IMR-90 (cell line): ENCODE measurements at regions not wholly inside any gene's neighbourhood (a gene's known extent, or its start where the extent isn't known, plus 50 kb on each side); places are given as distances from the start of the nearest gene placed in this dataset.

Experiments
- ATAC-seq: fragments of 200-7000 bp; cut with Tn5 transposase; 2 replicates; pipeline ENCODE4 v1.9.1; 2020; ENCODE audit warnings: low read depth, mild to moderate bottlenecking, moderate library complexity
- BruUV-seq: library from RNA; stranded (reverse); fragments of 400-500 nt; replicated peaks from 2 replicates; lab custom pipeline; 2021; lab: Mats Ljungman, UMichigan
- CTCF ChIA-PET: fragments of 300-600 bp; formaldehyde crosslinking; extraction: SDS; loops from one replicate; lab custom pipeline; 2021; ENCODE audit warnings: antibody characterized with exemption; lab: Yijun Ruan, JAX
- POLR2A ChIA-PET: fragments of 300-600 bp; sonication (Branson Sonifier 250); formaldehyde crosslinking; loops from one replicate; lab custom pipeline; 2022; ENCODE audit warnings: antibody characterized with exemption; ENCODE audit not compliant: unreplicated experiment; lab: Charles Lee
- DNase-seq: peaks from one replicate; pipeline ENCODE4 v3.0.0; 2013
- H2AFZ ChIP-seq: replicated peaks from 2 replicates; pipeline ENCODE3; 2013; ENCODE audit warnings: low read length, mild to moderate bottlenecking; ENCODE audit not compliant: poor library complexity
- H2AK5ac ChIP-seq: 2 replicates; pipeline ENCODE4 v1.6.1; 2013; ENCODE audit warnings: low read depth, low read length, inconsistent platforms
- H2AK9ac ChIP-seq: replicated peaks from 2 replicates; pipeline ENCODE3; 2013; ENCODE audit warnings: mild to moderate bottlenecking, low read depth, low read length, moderate library complexity; ENCODE audit not compliant: poor library complexity
- H2BK120ac ChIP-seq: 2 replicates; pipeline ENCODE4 v1.6.1; 2013; ENCODE audit warnings: low read depth, low read length, inconsistent platforms
- H2BK15ac ChIP-seq: 3 replicates; pipeline ENCODE4 v1.6.1; 2013; ENCODE audit warnings: low read depth, low read length, inconsistent platforms
- H2BK20ac ChIP-seq: 2 replicates; pipeline ENCODE4 v1.6.1; 2013; ENCODE audit warnings: low read depth, mild to moderate bottlenecking, inconsistent platforms, low read length, moderate library complexity
- H2BK5ac ChIP-seq: 2 replicates; pipeline ENCODE4 v1.6.1; 2013; ENCODE audit warnings: mild to moderate bottlenecking, low read depth, low read length, inconsistent platforms; ENCODE audit not compliant: poor library complexity, severe bottlenecking
- H3K14ac ChIP-seq: replicated peaks from 2 replicates; pipeline ENCODE4 v1.6.1; 2013; ENCODE audit warnings: low read depth, low read length, inconsistent platforms
- H3K18ac ChIP-seq: 2 replicates; pipeline ENCODE4 v1.6.1; 2013; ENCODE audit warnings: low read depth, low read length, control low read depth
- H3K23ac ChIP-seq: 2 replicates; pipeline ENCODE4 v1.6.1; 2013; ENCODE audit warnings: low read depth, low read length, inconsistent platforms
- H3K27ac ChIP-seq: 2 replicates; pipeline ENCODE4 v1.5.1; 2013; ENCODE audit warnings: mild to moderate bottlenecking, control low read depth, low read length; ENCODE audit not compliant: insufficient read depth
- H3K27me3 ChIP-seq: 2 replicates; pipeline ENCODE4 v1.6.1; 2013; ENCODE audit warnings: low read length; ENCODE audit not compliant: control insufficient read depth, insufficient read depth
- H3K36me3 ChIP-seq: 2 replicates; pipeline ENCODE4 v1.6.1; 2013; ENCODE audit warnings: low read length, mixed read lengths; ENCODE audit not compliant: control insufficient read depth, insufficient read depth
- H3K4ac ChIP-seq: 2 replicates; pipeline ENCODE4 v1.6.1; 2013; ENCODE audit warnings: low read depth, low read length, inconsistent platforms
- H3K4me1 ChIP-seq: 2 replicates; pipeline ENCODE4 v1.6.1; 2013; ENCODE audit warnings: low read length, mixed read lengths; ENCODE audit not compliant: control insufficient read depth, insufficient read depth
- H3K4me2 ChIP-seq: 2 replicates; pipeline ENCODE4 v1.6.1; 2013; ENCODE audit warnings: low read depth, mild to moderate bottlenecking, control low read depth, low read length, moderate library complexity
- H3K4me3 ChIP-seq: 2 replicates; pipeline ENCODE4 v1.5.1; 2013; ENCODE audit warnings: low read depth, mild to moderate bottlenecking, control low read depth, low read length, moderate library complexity; ENCODE audit not compliant: insufficient read depth
- H3K56ac ChIP-seq: 2 replicates; pipeline ENCODE4 v1.6.1; 2013; ENCODE audit warnings: low read length, inconsistent platforms; ENCODE audit not compliant: insufficient read depth; ENCODE audit errors: extremely low read depth
- H3K79me1 ChIP-seq, 2 experiments: 2 replicates each; pipeline ENCODE4 v1.6.1; 2013; ENCODE audit warnings: low read length in 2 of 2, inconsistent platforms in 1 of 2, low read depth in 1 of 2
- H3K9ac ChIP-seq: 2 replicates; pipeline ENCODE4 v1.6.1; 2013; ENCODE audit warnings: low read depth, low read length, control low read depth
- H3K9me1 ChIP-seq: 2 replicates; pipeline ENCODE4 v1.6.1; 2013; ENCODE audit warnings: low read length, inconsistent platforms; ENCODE audit not compliant: insufficient read depth
- H3K9me3 ChIP-seq: 2 replicates; pipeline ENCODE4 v1.6.1; 2013; ENCODE audit warnings: low read length; ENCODE audit not compliant: control insufficient read depth, insufficient read depth
- H4K20me1 ChIP-seq: 2 replicates; pipeline ENCODE4 v1.6.1; 2013; ENCODE audit warnings: low read length, inconsistent platforms; ENCODE audit not compliant: insufficient read depth
- H4K5ac ChIP-seq: 2 replicates; pipeline ENCODE4 v1.6.1; 2013; ENCODE audit warnings: mild to moderate bottlenecking, low read depth, low read length, control low read depth
- H4K8ac ChIP-seq, 2 experiments: 2 replicates each; pipeline ENCODE4 v1.6.1; 2013; ENCODE audit warnings: low read depth in 2 of 2, low read length in 2 of 2, control low read depth in 1 of 2, inconsistent platforms in 1 of 2
- H4K91ac ChIP-seq: 2 replicates; pipeline ENCODE4 v1.6.1; 2013; ENCODE audit warnings: low read depth, low read length, inconsistent platforms; ENCODE audit not compliant: insufficient read depth
- BHLHE40 ChIP-seq: fragments of 150-350 bp; IDR thresholded peaks from 2 replicates; pipeline ENCODE4 v1.6.1; 2016; ENCODE audit warnings: mild to moderate bottlenecking, low read depth, low read length
- CEBPB ChIP-seq: IDR thresholded peaks from 2 replicates; pipeline ENCODE4 v1.6.1; 2012; ENCODE audit warnings: low read depth, low read length, improper control_type of control experiment
- CHD1 ChIP-seq: IDR thresholded peaks from 2 replicates; pipeline ENCODE4 v1.6.1; 2012; ENCODE audit warnings: low read depth, low read length, improper control_type of control experiment
- FOS ChIP-seq: fragments of 150-350 bp; IDR thresholded peaks from 2 replicates; pipeline ENCODE4 v1.6.1; 2016; ENCODE audit warnings: low read depth, low read length
- MAFK ChIP-seq: IDR thresholded peaks from 2 replicates; pipeline ENCODE4 v1.6.1; 2012; ENCODE audit warnings: low read depth, low read length, improper control_type of control experiment
- NFE2L2 ChIP-seq: fragments of 150-350 bp; IDR thresholded peaks from 2 replicates; pipeline ENCODE4 v1.6.1; 2016; ENCODE audit warnings: low read depth, mild to moderate bottlenecking, low read length
- POLR2A ChIP-seq: IDR thresholded peaks from 2 replicates; pipeline ENCODE4 v1.6.1; 2012; ENCODE audit warnings: mild to moderate bottlenecking, low read depth, low read length
- RCOR1 ChIP-seq: IDR thresholded peaks from 2 replicates; pipeline ENCODE4 v1.6.1; 2012; ENCODE audit warnings: mild to moderate bottlenecking, low read length, improper control_type of control experiment; ENCODE audit not compliant: insufficient replicate concordance
- RFX5 ChIP-seq: IDR thresholded peaks from 2 replicates; pipeline ENCODE4 v1.8.0; 2012; ENCODE audit warnings: low read depth, mild to moderate bottlenecking, low read length, moderate library complexity
- SMC3 ChIP-seq: fragments of 150-350 bp; IDR thresholded peaks from 2 replicates; pipeline ENCODE4 v1.6.1; 2016; ENCODE audit warnings: low read depth, mild to moderate bottlenecking, antibody characterized with exemption, low read length, moderate library complexity
- WGBS, 2 experiments: methylation state at CpG; one replicate each; pipeline versions ENCODE4 v1.1.5 to v1.1.7; 2013; ENCODE audit warnings: missing lambda C conversion rate in 2 of 2; ENCODE audit not compliant: insufficient read length in 1 of 2; ENCODE audit errors: extremely low coverage in 2 of 2; 5-methylcytosine and 5-hydroxymethylcytosine counted together
- dilution Hi-C: fragments of 300-500 bp; cut with HindIII; formaldehyde crosslinking; loops from one replicate; pipeline ENCODE4 v1.14.3; 2018; ENCODE audit warnings: low sequenced_read_pairs; ENCODE audit not compliant: unreplicated experiment
- in situ Hi-C: fragments of 300-500 bp; cut with MboI; formaldehyde crosslinking; loops from 3 replicates; pipeline ENCODE4 v1.14.3; 2019; ENCODE audit warnings: low sequenced_read_pairs, inconsistent platforms, mixed read lengths
- intact Hi-C: fragments of 100-400 bp; cut with micrococcal nuclease; formaldehyde crosslinking; loops from 2 replicates; pipeline ENCODE4 v1.10.0; 2022
- TF ChIP-seq, protein P1 (sequence below): fragments of 150-350 bp; IDR thresholded peaks from 2 replicates; pipeline ENCODE4 v1.6.1; 2016; ENCODE audit warnings: low read depth, mild to moderate bottlenecking, low read length, moderate library complexity, borderline replicate concordance
- TF ChIP-seq, protein P2 (sequence below): fragments of 150-350 bp; IDR thresholded peaks from 2 replicates; pipeline ENCODE4 v1.6.1; 2017; ENCODE audit warnings: mild to moderate bottlenecking, antibody characterized with exemption, low read length, low read depth
- TF ChIP-seq, protein P3 (sequence below): conservative IDR thresholded peaks from 2 replicates; pipeline ENCODE4 v1.5.1; 2012; ENCODE audit warnings: mild to moderate bottlenecking, low read depth, low read length, improper control_type of control experiment

DNA sequence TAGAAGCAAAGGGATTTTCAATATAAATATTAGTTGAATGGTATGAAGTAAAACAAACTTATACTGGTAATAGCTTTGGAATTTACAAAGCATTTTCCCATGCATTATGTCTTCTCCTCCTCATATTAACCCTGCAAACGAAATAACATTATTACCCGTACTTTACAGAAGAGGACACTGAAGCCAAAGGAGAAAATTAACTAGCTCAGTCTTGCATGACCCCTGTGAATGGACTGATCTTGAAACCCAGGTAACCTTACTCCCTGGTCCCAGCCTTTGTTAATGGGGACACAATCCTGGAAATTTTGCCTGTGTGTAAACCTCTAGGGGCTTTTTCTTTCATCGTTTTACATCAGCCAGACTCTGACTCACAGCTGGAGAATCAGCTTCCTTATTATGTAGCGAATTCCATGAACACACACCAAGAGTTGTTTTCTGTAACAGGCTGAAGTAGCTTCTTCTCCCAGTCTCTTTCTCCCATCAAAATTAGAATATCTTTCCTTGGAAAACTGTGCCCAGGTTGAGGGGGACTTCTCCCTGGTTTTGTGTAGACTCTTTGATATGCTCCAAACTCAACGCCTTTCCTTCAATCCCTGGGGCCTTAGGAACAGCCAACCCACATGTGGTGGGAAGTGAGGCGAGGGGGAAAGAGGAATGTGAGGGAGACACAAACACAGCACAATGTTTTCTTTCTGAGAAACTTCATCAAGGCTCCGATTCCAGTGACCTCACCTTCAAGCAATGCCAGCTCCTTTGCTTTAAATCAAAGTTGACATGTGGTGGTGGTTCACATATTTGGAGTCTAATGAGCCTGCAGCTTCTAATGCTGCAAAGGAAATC, 480.9 kb upstream of the PAPPA start:
- ATAC-seq = peak; percentile 74
- H3K4ac ChIP-seq = peak overlapping the region; percentile 99
- peaks cover 35% of the 10 kb centered on the region for H3K4me1 ChIP-seq
- dilution Hi-C loops (no loop called here), in situ Hi-C loops (no loop called here), intact Hi-C loops (loop anchor here (1.0 to 5.0 kb wide), 7 partner anchors 19 to 566 kb away; partner anchors contain the start of gene PAPPA)
- 0 out of 4 replicates have a peak, but pooled peaks cover 0 to 3% of the 10 kb centered on the region in 2 experiments for H3K79me1 ChIP-seq
- peak overlapping the region; percentile 81 for H2AK9ac ChIP-seq
- no peaks in the 10 kb centered on the region for H3K27me3 ChIP-seq
- peak overlapping the region; percentile 87 for H2AK5ac ChIP-seq
- peak overlapping the region; percentile 96 for H3K18ac ChIP-seq
- no CpG with 5 or more reads among the region's 7 CpGs for WGBS, 2 experiments
- peak overlapping the region; percentile 99 for H3K27ac ChIP-seq
- H3K14ac ChIP-seq = peak overlapping the region; percentile 98
- peak overlapping the region; percentile 99 for H3K23ac ChIP-seq
- H3K4me2 ChIP-seq = peak overlapping the region; percentile 90
- H3K36me3 ChIP-seq = no peaks in the 10 kb centered on the region
- no TSS peak for BruUV-seq
- peak overlapping the region; percentile 100 for H2BK5ac ChIP-seq
- peaks cover 13% of the 10 kb centered on the region for H3K9me1 ChIP-seq
- peak overlapping the region; percentile 100 for H2BK120ac ChIP-seq
- ChIA-PET CTCF (interaction anchor here (1.3 to 1.8 kb wide), 5 partner anchors 68 to 897 kb away, joined by 3 to 7 read pairs (median 3); no protein-coding TSS in a partner anchor), POLR2A (interaction anchor here (0.6 to 1.1 kb wide), 5 partner anchors 76 to 973 kb away, joined by 4 to 7 read pairs (median 4); no protein-coding TSS in a partner anchor)
- no peaks in the 10 kb centered on the region for H3K9me3 ChIP-seq
- peak overlapping the region; percentile 71 for H2AFZ ChIP-seq
- H4K20me1 ChIP-seq = no peaks in the 10 kb centered on the region
- H4K91ac ChIP-seq = peak overlapping the region; percentile 99
- peak overlapping the region; percentile 95 for H4K5ac ChIP-seq
- H3K56ac ChIP-seq = peak overlapping the region; percentile 100
- peak overlapping the region; percentile 10; the same call in 1 of the 2 replicates for H3K4me3 ChIP-seq
- peak; percentile 99 for DNase-seq
- peak overlapping the region; percentile 87 for H3K9ac ChIP-seq
- peak overlapping the region; percentile 100 for H2BK20ac ChIP-seq
- peak overlapping the region; percentile 94 to 97 for H4K8ac ChIP-seq
- peak overlapping the region; percentile 93; the same call in 2 of the 3 replicates for H2BK15ac ChIP-seq
- TF ChIP-seq SMC3 (0 out of 2 replicates have a peak, but pooled peaks have one; percentile 23), FOS (peak; percentile 78), NFE2L2 (0 out of 2 replicates have a peak, but pooled peaks have one; percentile 29), CHD1 (no peak), RCOR1 (peak; percentile 9), RFX5 (no peak), BHLHE40 (no peak), POLR2A (peak; percentile 73), MAFK (no peak), CEBPB (peak; percentile 84)
- TF ChIP-seq, protein P1, sequence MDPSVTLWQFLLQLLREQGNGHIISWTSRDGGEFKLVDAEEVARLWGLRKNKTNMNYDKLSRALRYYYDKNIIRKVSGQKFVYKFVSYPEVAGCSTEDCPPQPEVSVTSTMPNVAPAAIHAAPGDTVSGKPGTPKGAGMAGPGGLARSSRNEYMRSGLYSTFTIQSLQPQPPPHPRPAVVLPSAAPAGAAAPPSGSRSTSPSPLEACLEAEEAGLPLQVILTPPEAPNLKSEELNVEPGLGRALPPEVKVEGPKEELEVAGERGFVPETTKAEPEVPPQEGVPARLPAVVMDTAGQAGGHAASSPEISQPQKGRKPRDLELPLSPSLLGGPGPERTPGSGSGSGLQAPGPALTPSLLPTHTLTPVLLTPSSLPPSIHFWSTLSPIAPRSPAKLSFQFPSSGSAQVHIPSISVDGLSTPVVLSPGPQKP = no peak
- TF ChIP-seq, protein P2, sequence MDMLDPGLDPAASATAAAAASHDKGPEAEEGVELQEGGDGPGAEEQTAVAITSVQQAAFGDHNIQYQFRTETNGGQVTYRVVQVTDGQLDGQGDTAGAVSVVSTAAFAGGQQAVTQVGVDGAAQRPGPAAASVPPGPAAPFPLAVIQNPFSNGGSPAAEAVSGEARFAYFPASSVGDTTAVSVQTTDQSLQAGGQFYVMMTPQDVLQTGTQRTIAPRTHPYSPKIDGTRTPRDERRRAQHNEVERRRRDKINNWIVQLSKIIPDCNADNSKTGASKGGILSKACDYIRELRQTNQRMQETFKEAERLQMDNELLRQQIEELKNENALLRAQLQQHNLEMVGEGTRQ = no peak
- TF ChIP-seq, protein P3, sequence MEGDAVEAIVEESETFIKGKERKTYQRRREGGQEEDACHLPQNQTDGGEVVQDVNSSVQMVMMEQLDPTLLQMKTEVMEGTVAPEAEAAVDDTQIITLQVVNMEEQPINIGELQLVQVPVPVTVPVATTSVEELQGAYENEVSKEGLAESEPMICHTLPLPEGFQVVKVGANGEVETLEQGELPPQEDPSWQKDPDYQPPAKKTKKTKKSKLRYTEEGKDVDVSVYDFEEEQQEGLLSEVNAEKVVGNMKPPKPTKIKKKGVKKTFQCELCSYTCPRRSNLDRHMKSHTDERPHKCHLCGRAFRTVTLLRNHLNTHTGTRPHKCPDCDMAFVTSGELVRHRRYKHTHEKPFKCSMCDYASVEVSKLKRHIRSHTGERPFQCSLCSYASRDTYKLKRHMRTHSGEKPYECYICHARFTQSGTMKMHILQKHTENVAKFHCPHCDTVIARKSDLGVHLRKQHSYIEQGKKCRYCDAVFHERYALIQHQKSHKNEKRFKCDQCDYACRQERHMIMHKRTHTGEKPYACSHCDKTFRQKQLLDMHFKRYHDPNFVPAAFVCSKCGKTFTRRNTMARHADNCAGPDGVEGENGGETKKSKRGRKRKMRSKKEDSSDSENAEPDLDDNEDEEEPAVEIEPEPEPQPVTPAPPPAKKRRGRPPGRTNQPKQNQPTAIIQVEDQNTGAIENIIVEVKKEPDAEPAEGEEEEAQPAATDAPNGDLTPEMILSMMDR = no peak
